ENCODE measurements at regions not wholly inside any gene's neighbourhood (a gene's known extent, or its start where the extent isn't known, plus 50 kb on each side); places are given as distances from the start of the nearest gene placed in this dataset.

DNA sequence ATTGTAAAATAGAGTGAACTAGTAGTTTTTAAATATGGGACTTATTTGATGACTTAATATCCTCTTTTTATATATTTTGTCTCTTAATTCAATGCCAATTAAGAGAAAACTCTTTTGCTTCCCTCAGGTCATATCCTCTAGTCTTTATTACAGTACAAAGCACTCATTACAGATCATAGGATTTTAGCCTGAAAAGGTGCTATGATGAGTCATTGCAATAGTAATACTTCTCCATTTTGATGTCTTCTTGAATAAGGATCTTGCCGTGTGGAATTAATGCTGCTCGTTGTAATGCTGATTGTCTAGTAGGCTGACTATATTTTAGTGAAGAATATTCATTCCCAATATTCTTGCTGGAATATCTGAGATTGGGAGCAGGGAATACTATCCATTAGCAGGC is 612.2 kb upstream of the GOLIM4 start:
- H3K27ac Mint-ChIP-seq: no peak overlapping the region
- H3K4me1 Mint-ChIP-seq (ENCODE audit: low read depth): no peaks in the 10 kb centered on the region
- no peak for DNase-seq
- H3K4me3 Mint-ChIP-seq: no peak overlapping the region
- TF ChIP-seq, protein P1, sequence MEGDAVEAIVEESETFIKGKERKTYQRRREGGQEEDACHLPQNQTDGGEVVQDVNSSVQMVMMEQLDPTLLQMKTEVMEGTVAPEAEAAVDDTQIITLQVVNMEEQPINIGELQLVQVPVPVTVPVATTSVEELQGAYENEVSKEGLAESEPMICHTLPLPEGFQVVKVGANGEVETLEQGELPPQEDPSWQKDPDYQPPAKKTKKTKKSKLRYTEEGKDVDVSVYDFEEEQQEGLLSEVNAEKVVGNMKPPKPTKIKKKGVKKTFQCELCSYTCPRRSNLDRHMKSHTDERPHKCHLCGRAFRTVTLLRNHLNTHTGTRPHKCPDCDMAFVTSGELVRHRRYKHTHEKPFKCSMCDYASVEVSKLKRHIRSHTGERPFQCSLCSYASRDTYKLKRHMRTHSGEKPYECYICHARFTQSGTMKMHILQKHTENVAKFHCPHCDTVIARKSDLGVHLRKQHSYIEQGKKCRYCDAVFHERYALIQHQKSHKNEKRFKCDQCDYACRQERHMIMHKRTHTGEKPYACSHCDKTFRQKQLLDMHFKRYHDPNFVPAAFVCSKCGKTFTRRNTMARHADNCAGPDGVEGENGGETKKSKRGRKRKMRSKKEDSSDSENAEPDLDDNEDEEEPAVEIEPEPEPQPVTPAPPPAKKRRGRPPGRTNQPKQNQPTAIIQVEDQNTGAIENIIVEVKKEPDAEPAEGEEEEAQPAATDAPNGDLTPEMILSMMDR (IDR thresholded peaks at IDR 0.05): no peak
- no peaks in the 10 kb centered on the region for H3K27me3 Mint-ChIP-seq (ENCODE audit: insufficient read depth)
- H3K36me3 Mint-ChIP-seq (ENCODE audit: low read depth): no peaks in the 10 kb centered on the region; the same call in 1 of the 2 replicates
- H3K9me3 Mint-ChIP-seq: peaks cover 15% of the 10 kb centered on the region

DNA sequence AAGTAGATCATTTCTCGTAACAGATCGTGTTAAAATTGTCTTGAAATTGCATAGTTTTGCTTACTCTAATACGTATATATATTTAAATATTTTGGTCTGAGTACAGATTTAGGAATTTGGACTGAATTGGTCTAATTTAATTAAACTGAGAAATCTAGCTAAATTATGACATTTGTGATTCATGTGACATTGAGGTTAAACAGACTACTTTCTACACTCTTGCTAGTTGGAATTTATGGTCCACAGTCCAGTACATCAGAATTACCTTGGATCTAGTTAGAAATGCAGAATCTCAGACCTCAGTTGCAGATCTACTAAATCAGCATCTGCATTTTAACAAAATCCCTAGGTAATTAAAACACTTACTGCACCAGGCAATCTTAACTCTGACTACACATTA is 609.7 kb upstream of the GOLIM4 start:
- Mint-ChIP-seq H3K4me1 (ENCODE audit: low read depth) (no peaks in the 10 kb centered on the region), H3K4me3 (no peak overlapping the region), H3K27ac (no peak overlapping the region), H3K36me3 (ENCODE audit: low read depth) (no peaks in the 10 kb centered on the region), H3K9me3 (peaks cover 5% of the 10 kb centered on the region), H3K27me3 (ENCODE audit: insufficient read depth) (no peaks in the 10 kb centered on the region)
- TF ChIP-seq, protein P1 (IDR thresholded peaks at IDR 0.05): no peak
- DNase-seq: no peak

DNA sequence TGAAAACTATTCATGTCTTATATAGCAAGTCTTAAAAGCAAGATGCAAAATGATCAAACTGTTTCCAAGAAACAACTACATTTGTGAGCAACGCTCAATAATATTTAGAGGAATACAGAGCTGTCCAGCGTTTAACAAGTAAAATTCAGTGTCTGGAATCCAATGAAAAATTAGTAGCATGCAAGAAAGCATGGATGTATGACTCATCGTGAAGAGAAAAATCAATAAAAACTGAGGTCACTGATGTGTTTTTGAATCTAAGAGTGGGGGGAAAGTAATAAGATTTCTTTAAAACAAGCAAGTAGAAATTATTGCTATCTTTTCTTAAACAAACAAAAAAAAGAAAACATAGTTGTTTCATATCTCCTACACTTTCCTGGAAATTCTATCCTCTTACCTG is 600.3 kb upstream of the GOLIM4 start:
- Mint-ChIP-seq H3K9me3 (peaks cover 9% of the 10 kb centered on the region), H3K27me3 (ENCODE audit: insufficient read depth) (no peaks in the 10 kb centered on the region), H3K36me3 (ENCODE audit: low read depth) (no peaks in the 10 kb centered on the region), H3K4me3 (no peak overlapping the region), H3K27ac (no peak overlapping the region), H3K4me1 (ENCODE audit: low read depth) (no peaks in the 10 kb centered on the region)
- TF ChIP-seq, protein P1 (IDR thresholded peaks at IDR 0.05): no peak
- DNase-seq: no peak

DNA sequence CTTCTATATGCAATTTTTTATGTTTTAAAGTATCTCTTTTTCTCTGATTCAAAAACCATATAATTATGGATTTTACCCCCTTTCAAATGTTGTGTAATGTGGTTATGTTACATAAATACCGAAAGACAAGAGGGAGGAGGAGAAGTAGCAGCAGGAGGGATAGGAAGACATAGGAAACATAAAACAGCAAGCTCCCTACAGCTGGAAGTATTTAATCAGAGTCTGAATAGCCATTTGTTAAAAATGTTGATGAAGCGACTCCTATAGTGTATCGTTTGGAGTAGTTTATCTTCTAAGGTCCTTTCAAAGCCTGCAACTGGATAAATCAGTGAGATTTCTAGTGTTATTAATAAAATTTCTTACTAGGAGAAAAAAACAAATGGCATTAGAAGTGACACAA is 598.1 kb upstream of the GOLIM4 start:
- Mint-ChIP-seq H3K27ac (no peak overlapping the region), H3K9me3 (peaks cover 15% of the 10 kb centered on the region), H3K36me3 (ENCODE audit: low read depth) (no peaks in the 10 kb centered on the region), H3K27me3 (ENCODE audit: insufficient read depth) (no peaks in the 10 kb centered on the region), H3K4me1 (ENCODE audit: low read depth) (no peaks in the 10 kb centered on the region), H3K4me3 (no peak overlapping the region)
- TF ChIP-seq, protein P1 (IDR thresholded peaks at IDR 0.05): no peak
- no peak for DNase-seq

DNA sequence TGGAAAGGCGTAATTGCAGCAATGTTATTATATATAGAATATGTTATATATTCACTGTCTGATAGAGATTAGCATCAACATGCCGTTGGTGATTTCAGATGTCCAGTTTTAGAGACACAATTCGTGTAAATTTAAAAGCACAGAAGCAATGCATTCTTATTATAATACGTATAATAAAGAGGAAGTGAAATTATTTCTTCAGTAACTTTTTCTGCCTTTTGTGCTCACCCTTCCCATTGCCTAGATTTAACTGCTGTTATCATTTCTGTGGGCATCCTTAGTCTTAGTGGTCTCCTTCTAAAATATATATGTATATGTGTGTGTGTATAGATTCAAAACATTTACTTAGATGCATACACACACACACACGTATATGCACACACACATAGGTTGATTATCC is 592.5 kb upstream of the GOLIM4 start:
- H3K4me1 Mint-ChIP-seq (ENCODE audit: low read depth): no peaks in the 10 kb centered on the region
- H3K27me3 Mint-ChIP-seq (ENCODE audit: insufficient read depth): peaks cover 3% of the 10 kb centered on the region
- no peak for DNase-seq
- TF ChIP-seq, protein P1 (IDR thresholded peaks at IDR 0.05): no peak
- H3K4me3 Mint-ChIP-seq: no peak overlapping the region
- H3K36me3 Mint-ChIP-seq (ENCODE audit: low read depth): no peaks in the 10 kb centered on the region
- H3K9me3 Mint-ChIP-seq: peaks cover 15% of the 10 kb centered on the region
- no peak overlapping the region for H3K27ac Mint-ChIP-seq

DNA sequence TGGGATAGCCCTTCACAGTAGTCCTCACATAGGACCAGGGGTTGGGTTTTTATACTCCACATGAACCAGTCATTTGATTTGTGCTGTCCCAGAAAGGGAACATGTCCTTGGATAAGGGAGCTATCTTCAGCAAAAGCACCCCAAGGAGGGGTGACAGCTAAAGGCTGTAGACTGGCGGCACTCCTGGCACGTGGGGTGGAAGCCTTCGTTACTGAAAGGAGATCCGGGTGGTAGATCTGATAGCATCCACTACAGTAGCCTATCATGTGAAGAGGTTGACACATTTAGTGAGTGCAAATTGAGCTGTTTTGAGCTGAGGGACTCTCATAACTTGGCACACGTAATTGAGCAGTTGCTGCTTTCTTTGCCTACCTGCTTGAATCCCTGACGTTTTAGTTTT is 588.8 kb upstream of the GOLIM4 start:
- peaks cover 5% of the 10 kb centered on the region; the same call in 1 of the 2 replicates for H3K9me3 Mint-ChIP-seq
- H3K4me1 Mint-ChIP-seq (ENCODE audit: low read depth): no peaks in the 10 kb centered on the region
- TF ChIP-seq, protein P1 (IDR thresholded peaks at IDR 0.05): no peak

More for the DNA sequence above, 588.8 kb upstream of the GOLIM4 start:
- H3K27me3 Mint-ChIP-seq (ENCODE audit: insufficient read depth): peaks cover 3% of the 10 kb centered on the region
- no peaks in the 10 kb centered on the region for H3K36me3 Mint-ChIP-seq (ENCODE audit: low read depth)
- no peak overlapping the region for H3K27ac Mint-ChIP-seq
- no peak for DNase-seq
- H3K4me3 Mint-ChIP-seq: no peak overlapping the region
